GM12878 (cell line): ENCODE measurements at regions not wholly inside any gene's neighbourhood (a gene's known extent, or its start where the extent isn't known, plus 50 kb on each side); places are given as distances from the start of the nearest gene placed in this dataset.

Source experiments
- ATAC-seq: fragments of 200-7000 bp; cut with Tn5 transposase; 3 replicates; pipeline ENCODE4 v1.9.1; 2020; ENCODE audit warnings: mild to moderate bottlenecking, moderate library complexity
- BruUV-seq: library from RNA; stranded (reverse); fragments of 400-500 nt; replicated peaks from 2 replicates; lab custom pipeline; 2021; lab: Mats Ljungman, UMichigan
- CTCF ChIA-PET: fragments of 300-600 bp; sonication (Branson Sonifier 250); formaldehyde crosslinking; extraction: SDS; loops from one replicate; lab custom pipeline; 2021; ENCODE audit warnings: inconsistent platforms; lab: Yijun Ruan, JAX
- POLR2A ChIA-PET: fragments of 350-600 bp; formaldehyde crosslinking; extraction: SDS; loops from one replicate; lab custom pipeline; 2021; ENCODE audit warnings: inconsistent platforms; lab: Charles Lee
- RAD21 ChIA-PET: fragments of 300-600 bp; sonication (Branson Sonifier 250); formaldehyde crosslinking; loops from one replicate; lab custom pipeline; 2023; ENCODE audit warnings: antibody characterized with exemption; ENCODE audit not compliant: unreplicated experiment; lab: Charles Lee
- SMC1A ChIA-PET: fragments of 300-600 bp; sonication (Branson Sonifier 250); formaldehyde crosslinking; loops from one replicate; lab custom pipeline; 2023; ENCODE audit not compliant: unreplicated experiment, uncharacterized antibody; lab: Charles Lee
- DNase-seq: peaks from one replicate; pipeline ENCODE4 v3.0.0-alpha.2; 2011; ENCODE audit warnings: low read depth, low spot score
- FAIRE-seq: peaks from 3 replicates; lab custom pipeline; 2011; peaks lifted over from hg19 to GRCh38; lab: Jason Lieb, UNC
- H2AFZ ChIP-seq: 2 replicates; pipeline ENCODE4 v1.6.0; 2011; ENCODE audit warnings: low read depth, low read length, control low read depth; ENCODE audit not compliant: control insufficient read depth
- H3K27ac ChIP-seq: 2 replicates; pipeline ENCODE4 v1.5.1; 2011; ENCODE audit warnings: control low read depth; ENCODE audit not compliant: control insufficient read depth, insufficient read depth
- H3K27me3 ChIP-seq, 2 experiments: replicated peaks in 1 of 2; 2 replicates each; pipeline versions ENCODE4 v1.6.0 to v1.6.1; 2011; ENCODE audit warnings: low read length in 1 of 2; ENCODE audit not compliant: control insufficient read depth in 2 of 2, insufficient read depth in 2 of 2
- H3K36me3 ChIP-seq, 2 experiments: 2 replicates each; pipeline ENCODE4 v1.5.1; 2011; ENCODE audit warnings: low read length in 1 of 2; ENCODE audit not compliant: control insufficient read depth in 2 of 2, insufficient read depth in 2 of 2
- H3K4me1 ChIP-seq: 2 replicates; pipeline ENCODE4 v1.6.1; 2011; ENCODE audit warnings: mild to moderate bottlenecking, low read length, moderate library complexity, mixed read lengths; ENCODE audit not compliant: control insufficient read depth, insufficient read depth
- H3K4me2 ChIP-seq: 2 replicates; pipeline ENCODE4 v1.6.0; 2011; ENCODE audit warnings: control low read depth; ENCODE audit not compliant: control insufficient read depth, insufficient read depth
- H3K4me3 ChIP-seq: fragments of 200-600 bp; sonication (generic); 2 replicates; pipeline ENCODE4 v1.5.1; 2016
- H3K79me2 ChIP-seq: 2 replicates; pipeline ENCODE4 v1.6.0; 2011; ENCODE audit warnings: low read length; ENCODE audit not compliant: control insufficient read depth, insufficient read depth
- H3K9ac ChIP-seq: 2 replicates; pipeline ENCODE4 v1.8.0; 2011; ENCODE audit warnings: low read length, control low read depth, mixed read lengths; ENCODE audit not compliant: control insufficient read depth, insufficient read depth
- H3K9me3 ChIP-seq: replicated peaks from 3 replicates; pipeline ENCODE4 v1.5.1; 2011; ENCODE audit warnings: mild to moderate bottlenecking, low read length; ENCODE audit not compliant: control insufficient read depth, insufficient read depth
- H4K20me1 ChIP-seq: 2 replicates; pipeline ENCODE4 v1.6.0; 2011; ENCODE audit not compliant: control insufficient read depth, insufficient read depth
- BCL11A ChIP-seq: IDR thresholded peaks from 2 replicates; pipeline ENCODE4 v1.6.1; 2011; ENCODE audit warnings: low read depth, low read length
- CREM ChIP-seq: IDR thresholded peaks from 2 replicates; pipeline ENCODE4 v1.6.1; 2014; ENCODE audit warnings: antibody characterized with exemption, low read depth
- ETV6 ChIP-seq, 2 experiments: fragments of 450-650 bp in 1 of 2; IDR thresholded peaks in 1 of 2; conservative IDR thresholded peaks in 1 of 2; 2 replicates each; pipeline ENCODE4 v1.6.1; 2014; ENCODE audit warnings: antibody characterized with exemption in 1 of 2, borderline replicate concordance in 1 of 2, low read depth in 1 of 2, mild to moderate bottlenecking in 1 of 2, moderate library complexity in 1 of 2
- KDM1A ChIP-seq: fragments of 200-600 bp; sonication (generic); IDR thresholded peaks from 2 replicates; pipeline ENCODE4 v1.6.1; 2016; ENCODE audit warnings: borderline replicate concordance
- KLF5 ChIP-seq: fragments of 450-650 bp; IDR thresholded peaks from 2 replicates; pipeline ENCODE4 v1.6.1; 2014; ENCODE audit warnings: mild to moderate bottlenecking; ENCODE audit not compliant: partially characterized antibody
- LARP7 ChIP-seq: fragments of 450-650 bp; IDR thresholded peaks from 2 replicates; pipeline ENCODE4 v1.6.1; 2017; ENCODE audit warnings: mild to moderate bottlenecking
- MEF2A ChIP-seq: IDR thresholded peaks from 2 replicates; pipeline ENCODE4 v1.6.1; 2011; ENCODE audit warnings: low read depth, mild to moderate bottlenecking, low read length, moderate library complexity; ENCODE audit not compliant: insufficient read depth
- NFXL1 ChIP-seq: fragments of 450-650 bp; IDR thresholded peaks from 2 replicates; pipeline ENCODE4 v1.6.1; 2017; ENCODE audit warnings: antibody characterized with exemption, mild to moderate bottlenecking, borderline replicate concordance
- RB1 ChIP-seq: fragments of 450-650 bp; formaldehyde crosslinking; IDR thresholded peaks from 2 replicates; pipeline ENCODE4 v1.6.1; 2017; ENCODE audit warnings: mild to moderate bottlenecking, borderline replicate concordance
- SIX5 ChIP-seq: IDR thresholded peaks from 2 replicates; pipeline ENCODE4 v1.6.1; 2011; ENCODE audit warnings: mild to moderate bottlenecking, low read depth, low read length, moderate library complexity; ENCODE audit not compliant: severe bottlenecking
- SMAD5 ChIP-seq: IDR thresholded peaks from 2 replicates; pipeline ENCODE4 v1.6.1; 2016; ENCODE audit warnings: antibody characterized with exemption, low read depth
- WGBS: methylation state at CpG from one replicate; pipeline ENCODE4 v1.1.6; 2016; ENCODE audit warnings: low lambda C conversion rate; ENCODE audit not compliant: insufficient replicate concordance, insufficient coverage; ENCODE audit errors: missing lambda C conversion rate; 5-methylcytosine and 5-hydroxymethylcytosine counted together
- in situ Hi-C: fragments of 300-500 bp; cut with MboI; formaldehyde crosslinking; loops from 9 replicates; pipeline ENCODE4 v1.14.3; 2018; ENCODE audit warnings: mixed read lengths
- intact Hi-C: fragments of 100-400 bp; cut with micrococcal nuclease; formaldehyde crosslinking; loops from one replicate; pipeline ENCODE4 v1.14.2; 2022; ENCODE audit not compliant: unreplicated experiment
- TF ChIP-seq, protein P1 (sequence below): IDR thresholded peaks from 2 replicates; pipeline ENCODE4 v1.6.1; 2012; ENCODE audit warnings: low read length, inconsistent platforms
- TF ChIP-seq, protein P2 (sequence below): fragments of 450-650 bp; formaldehyde crosslinking; IDR thresholded peaks from 2 replicates; pipeline ENCODE4 v1.4.0; 2022; ENCODE audit warnings: mild to moderate bottlenecking, moderate library complexity

DNA sequence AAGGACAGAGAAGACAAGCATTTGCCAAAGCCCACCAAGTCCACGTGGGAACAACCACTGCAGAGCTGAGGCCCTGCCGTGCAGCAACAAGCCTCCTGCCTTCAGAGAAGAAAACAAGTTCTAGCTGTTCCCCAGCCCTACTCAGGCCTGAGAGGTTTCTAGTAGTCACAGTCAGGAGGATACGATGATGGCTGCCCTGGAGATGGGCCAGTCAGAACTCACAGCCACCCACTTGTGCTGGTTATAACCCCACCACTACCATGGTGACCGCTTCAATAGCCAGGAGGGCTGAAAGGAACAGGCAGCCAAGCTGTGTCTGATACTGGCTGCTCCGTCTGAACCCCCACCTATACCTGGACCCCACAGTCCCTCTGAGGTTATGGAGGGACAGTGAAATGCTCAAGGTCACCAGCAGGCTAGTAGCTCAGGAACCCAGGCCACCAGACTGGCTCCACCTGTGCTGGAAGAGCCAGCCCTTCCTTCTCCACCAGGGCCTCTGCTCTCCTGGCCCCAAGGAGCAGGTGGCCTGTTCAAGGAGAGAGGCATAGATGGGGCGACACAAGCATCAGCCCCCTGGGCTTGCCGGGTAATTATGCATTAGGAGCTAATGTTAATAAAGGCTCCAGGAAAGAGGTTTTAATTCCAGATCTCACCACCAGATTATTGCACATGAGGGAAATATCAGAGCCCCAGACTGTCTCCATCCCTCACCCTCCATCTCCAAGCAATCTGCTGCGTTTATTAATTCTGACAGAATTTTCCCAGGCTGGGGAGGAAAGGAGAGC lies 125.8 kb upstream of the PCBD1 start:
- intact Hi-C loops, result no loop called here
- Histone ChIP-seq H3K27ac (no peak overlapping the region), H3K4me2 (no peak overlapping the region), H3K79me2 (no peaks in the 10 kb centered on the region), H3K4me1 (no peaks in the 10 kb centered on the region), H2AFZ (no peak overlapping the region), H3K9ac (no peak overlapping the region), H3K4me3 (no peak overlapping the region), H3K27me3 (peaks cover 2 to 3% of the 10 kb centered on the region in 2 experiments; a peak in 1 of 4 replicates)
- ChIA-PET POLR2A (no interaction called here), RAD21 (no interaction called here), CTCF (interaction anchor here (0.6 kb wide), 1 partner anchor 269 kb away, joined by 3 read pairs; no protein-coding TSS in a partner anchor)
- FAIRE-seq, result no peak
- TF ChIP-seq LARP7 (no peak), SMAD5 (no peak)
- TF ChIP-seq, protein P1, sequence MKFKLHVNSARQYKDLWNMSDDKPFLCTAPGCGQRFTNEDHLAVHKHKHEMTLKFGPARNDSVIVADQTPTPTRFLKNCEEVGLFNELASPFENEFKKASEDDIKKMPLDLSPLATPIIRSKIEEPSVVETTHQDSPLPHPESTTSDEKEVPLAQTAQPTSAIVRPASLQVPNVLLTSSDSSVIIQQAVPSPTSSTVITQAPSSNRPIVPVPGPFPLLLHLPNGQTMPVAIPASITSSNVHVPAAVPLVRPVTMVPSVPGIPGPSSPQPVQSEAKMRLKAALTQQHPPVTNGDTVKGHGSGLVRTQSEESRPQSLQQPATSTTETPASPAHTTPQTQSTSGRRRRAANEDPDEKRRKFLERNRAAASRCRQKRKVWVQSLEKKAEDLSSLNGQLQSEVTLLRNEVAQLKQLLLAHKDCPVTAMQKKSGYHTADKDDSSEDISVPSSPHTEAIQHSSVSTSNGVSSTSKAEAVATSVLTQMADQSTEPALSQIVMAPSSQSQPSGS, result no peak
- TF ChIP-seq, all 136 proteins: peak for 0
- Histone ChIP-seq H4K20me1 (no peaks in the 10 kb centered on the region), H3K9me3 (no peaks in the 10 kb centered on the region), H3K36me3 (no peaks in the 10 kb centered on the region)
- DNase-seq (no peak), ATAC-seq (no peak)
- no TSS peak for BruUV-seq
- SMC1A ChIA-PET, result no interaction called here
- 11% methylated on average over 7 of the region's 8 CpGs for WGBS
- in situ Hi-C loops, result no loop called here

DNA sequence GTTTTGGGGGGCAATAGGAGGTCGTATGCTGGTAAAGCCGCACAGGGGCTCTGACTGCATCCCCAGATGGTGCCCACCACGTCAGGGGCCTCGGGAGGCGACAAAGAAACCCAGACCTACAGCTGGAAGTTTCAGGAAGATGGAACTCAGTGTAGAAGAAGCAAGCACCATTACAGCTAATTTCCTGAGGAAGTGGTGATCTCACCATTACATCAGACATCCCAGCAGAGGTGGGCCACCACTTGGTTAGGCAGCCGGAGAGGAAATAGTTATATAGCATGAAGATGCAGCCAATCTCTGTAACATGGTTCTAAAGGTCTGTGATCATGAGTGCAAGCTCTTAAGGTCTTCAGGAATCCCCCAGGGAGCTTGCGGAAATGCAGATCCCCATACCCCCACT lies 127.3 kb upstream of the PCBD1 start:
- Histone ChIP-seq H3K4me2 (no peak overlapping the region), H3K27me3 (peaks cover 2 to 3% of the 10 kb centered on the region in 2 experiments; a peak in 1 of 4 replicates), H3K36me3 (no peaks in the 10 kb centered on the region), H3K9ac (no peak overlapping the region), H4K20me1 (no peaks in the 10 kb centered on the region), H3K27ac (no peak overlapping the region), H3K4me1 (no peaks in the 10 kb centered on the region), H3K79me2 (no peaks in the 10 kb centered on the region), H3K4me3 (no peak overlapping the region), H3K9me3 (no peaks in the 10 kb centered on the region), H2AFZ (no peak overlapping the region)
- RAD21 ChIA-PET, result no interaction called here
- no peak for ATAC-seq
- DNase-seq, result no peak
- in situ Hi-C loops (no loop called here), intact Hi-C loops (no loop called here)
- SMC1A ChIA-PET, result no interaction called here
- 25% methylated on average over 7 of the region's 7 CpGs for WGBS
- FAIRE-seq, result no peak
- POLR2A ChIA-PET, result no interaction called here
- BruUV-seq, result no TSS peak
- CTCF ChIA-PET, result no interaction called here
- TF ChIP-seq NFXL1 (no peak), BCL11A (no peak), SIX5 (no peak), CREM (no peak), MEF2A (no peak), KDM1A (no peak), ETV6 (conservative IDR thresholded peaks at IDR 0.05 in 1 of 2, IDR thresholded peaks at IDR 0.05 in 1 of 2; ENCODE audit: borderline replicate concordance in 1 of 2, low read depth in 1 of 2) (no peak), KLF5 (no peak), RB1 (no peak)
- TF ChIP-seq, protein P2, sequence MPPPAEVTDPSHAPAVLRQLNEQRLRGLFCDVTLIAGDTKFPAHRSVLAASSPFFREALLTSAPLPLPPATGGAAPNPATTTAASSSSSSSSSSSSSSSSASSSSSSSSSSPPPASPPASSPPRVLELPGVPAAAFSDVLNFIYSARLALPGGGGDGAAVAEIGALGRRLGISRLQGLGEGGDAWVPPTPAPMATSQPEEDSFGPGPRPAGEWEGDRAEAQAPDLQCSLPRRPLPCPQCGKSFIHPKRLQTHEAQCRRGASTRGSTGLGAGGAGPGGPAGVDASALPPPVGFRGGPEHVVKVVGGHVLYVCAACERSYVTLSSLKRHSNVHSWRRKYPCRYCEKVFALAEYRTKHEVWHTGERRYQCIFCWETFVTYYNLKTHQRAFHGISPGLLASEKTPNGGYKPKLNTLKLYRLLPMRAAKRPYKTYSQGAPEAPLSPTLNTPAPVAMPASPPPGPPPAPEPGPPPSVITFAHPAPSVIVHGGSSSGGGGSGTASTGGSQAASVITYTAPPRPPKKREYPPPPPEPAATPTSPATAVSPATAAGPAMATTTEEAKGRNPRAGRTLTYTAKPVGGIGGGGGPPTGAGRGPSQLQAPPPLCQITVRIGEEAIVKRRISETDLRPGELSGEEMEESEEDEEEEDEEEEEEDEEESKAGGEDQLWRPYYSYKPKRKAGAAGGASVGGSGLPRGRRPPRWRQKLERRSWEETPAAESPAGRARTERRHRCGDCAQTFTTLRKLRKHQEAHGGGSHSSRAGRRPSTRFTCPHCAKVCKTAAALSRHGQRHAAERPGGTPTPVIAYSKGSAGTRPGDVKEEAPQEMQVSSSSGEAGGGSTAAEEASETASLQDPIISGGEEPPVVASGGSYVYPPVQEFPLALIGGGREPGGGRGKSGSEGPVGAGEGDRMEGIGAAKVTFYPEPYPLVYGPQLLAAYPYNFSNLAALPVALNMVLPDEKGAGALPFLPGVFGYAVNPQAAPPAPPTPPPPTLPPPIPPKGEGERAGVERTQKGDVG, result no peak
